C4-2B (cell line): ENCODE measurements at regions not wholly inside any gene's neighbourhood (a gene's known extent, or its start where the extent isn't known, plus 50 kb on each side); places are given as distances from the start of the nearest gene placed in this dataset.
"Not testable (repeated sequence)": the region's sequence is repeated elsewhere in the genome, so short reads cannot be mapped to it uniquely, and the experiment has no call there.

Experiments used
- CTCF ChIP-seq: fragments of 450-650 bp; conservative IDR thresholded peaks from 2 replicates; pipeline ENCODE4 v1.5.1; 2017; ENCODE audit warnings: mild to moderate bottlenecking
- ZFX ChIP-seq: fragments of 450-650 bp; IDR thresholded peaks from 2 replicates; pipeline ENCODE4 v1.6.1; 2017

GRCh38 chr12:32956418-32956817, 59.8 kb upstream of the PKP2 start:
- not testable (repeated sequence) for TF ChIP-seq CTCF, ZFX
